ENCODE measurements at regions not wholly inside any gene's neighbourhood (a gene's known extent, or its start where the extent isn't known, plus 50 kb on each side); places are given as distances from the start of the nearest gene placed in this dataset.

- TF ChIP-seq ZBTB40 (IDR thresholded peaks at IDR 0.05; ENCODE audit: borderline replicate concordance): no peak
- no peak for TF ChIP-seq ZSCAN29 (IDR thresholded peaks at IDR 0.05)
- TF ChIP-seq RUNX3 (IDR thresholded peaks at IDR 0.05; ENCODE audit: low read length): no peak
- no peak for TF ChIP-seq ZNF274 (IDR thresholded peaks at IDR 0.05; ENCODE audit: insufficient read depth, insufficient read length)
- TF ChIP-seq ZBTB11 (CRISPR knock-in tag; IDR thresholded peaks at IDR 0.05): no peak
Observed at GRCh38 chr2:39929531-39929930, 150.5 kb upstream of the THUMPD2 start (continued).

- Histone ChIP-seq H3K36me3 (ENCODE audit: control insufficient read depth in 2 of 2, insufficient read depth in 2 of 2, low read length in 1 of 2) (no peaks in the 10 kb centered on the region), H3K4me1 (ENCODE audit: control insufficient read depth, insufficient read depth, low read length) (no peaks in the 10 kb centered on the region), H4K20me1 (ENCODE audit: control insufficient read depth, insufficient read depth) (no peaks in the 10 kb centered on the region), H3K27me3 (replicated peaks in 1 of 2; ENCODE audit: control insufficient read depth in 2 of 2, insufficient read depth in 2 of 2, low read length in 1 of 2) (no peaks in the 10 kb centered on the region; a peak in 1 of 4 replicates), H3K4me2 (ENCODE audit: control insufficient read depth, insufficient read depth) (no peak overlapping the region), H3K9me3 (replicated peaks; ENCODE audit: control insufficient read depth, insufficient read depth, low read length) (no peaks in the 10 kb centered on the region), H3K9ac (ENCODE audit: control insufficient read depth, insufficient read depth, low read length) (no peak overlapping the region), H3K79me2 (ENCODE audit: control insufficient read depth, insufficient read depth, low read length) (no peaks in the 10 kb centered on the region), H3K27ac (ENCODE audit: control insufficient read depth, insufficient read depth) (no peak overlapping the region), H3K4me3 (no peak overlapping the region), H2AFZ (ENCODE audit: control insufficient read depth, low read depth, low read length) (no peak overlapping the region)
- no peak for ATAC-seq
- FAIRE-seq: no peak
- SMC1A ChIA-PET (ENCODE audit: uncharacterized antibody, unreplicated experiment): no interaction called here
- no peak for DNase-seq (ENCODE audit: low read depth, low spot score)
- RAD21 ChIA-PET (ENCODE audit: unreplicated experiment): no interaction called here
- in situ Hi-C loops (cut with MboI) (no loop called here), intact Hi-C loops (cut with micrococcal nuclease; ENCODE audit: unreplicated experiment) (no loop called here)
- no TSS peak for BruUV-seq (replicated peaks)
- CTCF ChIA-PET: no interaction called here
- POLR2A ChIA-PET: no interaction called here
- 47% methylated on average over 3 of the region's 3 CpGs for WGBS (ENCODE audit: insufficient coverage, insufficient replicate concordance, low lambda C conversion rate, missing lambda C conversion rate)
- TF ChIP-seq NR2F1 (conservative IDR thresholded peaks at IDR 0.05): no peak
- no peak for TF ChIP-seq ZBED1 (IDR thresholded peaks at IDR 0.05; ENCODE audit: borderline replicate concordance)
- TF ChIP-seq SIX5 (IDR thresholded peaks at IDR 0.05; ENCODE audit: low read depth, low read length, severe bottlenecking): no peak
- no peak for TF ChIP-seq SPI1 (IDR thresholded peaks at IDR 0.05; ENCODE audit: borderline replicate concordance, insufficient read depth, low read depth, low read length)
- no peak for TF ChIP-seq YBX1 (IDR thresholded peaks at IDR 0.05)
- TF ChIP-seq PML (IDR thresholded peaks at IDR 0.05; ENCODE audit: low read length): no peak
- TF ChIP-seq HDGF (IDR thresholded peaks at IDR 0.05): no peak
- no peak for TF ChIP-seq SUZ12 (IDR thresholded peaks at IDR 0.05; ENCODE audit: unreplicated experiment)
- TF ChIP-seq TARDBP (IDR thresholded peaks at IDR 0.05; ENCODE audit: borderline replicate concordance): no peak
- no peak for TF ChIP-seq JUND (IDR thresholded peaks at IDR 0.05; ENCODE audit: low read depth, low read length)
- TF ChIP-seq ZNF274 (IDR thresholded peaks at IDR 0.05; ENCODE audit: insufficient read depth, insufficient read length): no peak
- no peak for TF ChIP-seq SMAD5 (IDR thresholded peaks at IDR 0.05; ENCODE audit: low read depth)
Observed at GRCh38 chr2:39925312-39925711, 146.3 kb upstream of the THUMPD2 start.

All from GM12878 (cell line).